ENCODE measurements at regions not wholly inside any gene's neighbourhood (a gene's known extent, or its start where the extent isn't known, plus 50 kb on each side); places are given as distances from the start of the nearest gene placed in this dataset.

DNA sequence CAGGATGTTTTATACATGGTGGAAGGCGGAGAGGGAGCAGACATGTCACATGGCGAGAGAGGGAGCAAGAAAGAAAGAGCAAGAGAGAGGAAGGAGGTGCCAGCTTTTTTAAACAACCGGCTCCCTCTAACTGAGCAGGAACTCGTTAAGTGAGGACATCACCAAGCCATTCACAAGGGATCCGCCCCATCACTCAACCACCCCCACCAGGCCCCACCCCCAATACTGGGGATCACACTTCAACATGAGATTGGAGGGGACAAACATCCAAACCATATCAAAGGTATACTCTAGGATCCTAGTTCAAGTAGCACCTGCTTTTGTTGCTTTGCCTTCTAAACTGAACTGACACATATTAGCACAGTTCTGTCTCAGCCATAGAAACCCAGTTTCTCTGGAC lies 141.9 kb upstream of the KLF14 start:
- TF ChIP-seq POLR2A (IDR thresholded peaks at IDR 0.05), result no peak
- TF ChIP-seq, protein P1, sequence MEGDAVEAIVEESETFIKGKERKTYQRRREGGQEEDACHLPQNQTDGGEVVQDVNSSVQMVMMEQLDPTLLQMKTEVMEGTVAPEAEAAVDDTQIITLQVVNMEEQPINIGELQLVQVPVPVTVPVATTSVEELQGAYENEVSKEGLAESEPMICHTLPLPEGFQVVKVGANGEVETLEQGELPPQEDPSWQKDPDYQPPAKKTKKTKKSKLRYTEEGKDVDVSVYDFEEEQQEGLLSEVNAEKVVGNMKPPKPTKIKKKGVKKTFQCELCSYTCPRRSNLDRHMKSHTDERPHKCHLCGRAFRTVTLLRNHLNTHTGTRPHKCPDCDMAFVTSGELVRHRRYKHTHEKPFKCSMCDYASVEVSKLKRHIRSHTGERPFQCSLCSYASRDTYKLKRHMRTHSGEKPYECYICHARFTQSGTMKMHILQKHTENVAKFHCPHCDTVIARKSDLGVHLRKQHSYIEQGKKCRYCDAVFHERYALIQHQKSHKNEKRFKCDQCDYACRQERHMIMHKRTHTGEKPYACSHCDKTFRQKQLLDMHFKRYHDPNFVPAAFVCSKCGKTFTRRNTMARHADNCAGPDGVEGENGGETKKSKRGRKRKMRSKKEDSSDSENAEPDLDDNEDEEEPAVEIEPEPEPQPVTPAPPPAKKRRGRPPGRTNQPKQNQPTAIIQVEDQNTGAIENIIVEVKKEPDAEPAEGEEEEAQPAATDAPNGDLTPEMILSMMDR (IDR thresholded peaks at IDR 0.05), result no peak
